Mononuclear cell (primary cell): ENCODE measurements at regions not wholly inside any gene's neighbourhood (a gene's known extent, or its start where the extent isn't known, plus 50 kb on each side); places are given as distances from the start of the nearest gene placed in this dataset.

Source experiments
- H3K27me3 ChIP-seq: 2 replicates; pipeline ENCODE4 v1.6.0; 2011; ENCODE audit warnings: low read length, control low read depth; ENCODE audit not compliant: insufficient read depth
- H3K4me1 ChIP-seq: 2 replicates; pipeline ENCODE4 v1.5.1; 2011; ENCODE audit warnings: mild to moderate bottlenecking, low read length, control low read depth; ENCODE audit not compliant: insufficient read depth
- H3K4me3 ChIP-seq: 2 replicates; pipeline ENCODE4 v1.5.1; 2011; ENCODE audit warnings: mild to moderate bottlenecking, low read length, moderate library complexity
- H3K9me3 ChIP-seq: 2 replicates; pipeline ENCODE4 v1.5.1; 2011; ENCODE audit warnings: low read depth, mild to moderate bottlenecking, control low read depth, low read length

GRCh38 chr22:25482091-25482760, 82.2 kb upstream of the GRK3 start:
- Histone ChIP-seq H3K27me3 (no peaks in the 10 kb centered on the region), H3K4me1 (no peaks in the 10 kb centered on the region), H3K9me3 (no peaks in the 10 kb centered on the region), H3K4me3 (no peak overlapping the region)

- no peaks in the 10 kb centered on the region for H3K27me3 ChIP-seq
- H3K4me3 ChIP-seq = no peak overlapping the region
- no peaks in the 10 kb centered on the region for H3K4me1 ChIP-seq
- H3K9me3 ChIP-seq = no peaks in the 10 kb centered on the region
Measured at GRCh38 chr22:25482868-25483639, 81.4 kb upstream of the GRK3 start.

- H3K4me3 ChIP-seq = no peak overlapping the region
- H3K9me3 ChIP-seq = no peaks in the 10 kb centered on the region
- H3K4me1 ChIP-seq = no peaks in the 10 kb centered on the region
- no peaks in the 10 kb centered on the region for H3K27me3 ChIP-seq
Measured at GRCh38 chr22:25483931-25484330, 80.5 kb upstream of the GRK3 start.

GRCh38 chr22:25484521-25485315, 79.8 kb upstream of the GRK3 start:
- Histone ChIP-seq H3K27me3 (no peaks in the 10 kb centered on the region), H3K4me3 (no peak overlapping the region), H3K9me3 (no peaks in the 10 kb centered on the region), H3K4me1 (no peaks in the 10 kb centered on the region)

GRCh38 chr22:25485626-25486545, 78.6 kb upstream of the GRK3 start:
- H3K9me3 ChIP-seq = no peaks in the 10 kb centered on the region
- no peaks in the 10 kb centered on the region for H3K4me1 ChIP-seq
- H3K27me3 ChIP-seq = no peaks in the 10 kb centered on the region
- no peak overlapping the region for H3K4me3 ChIP-seq

- H3K4me1 ChIP-seq = peaks cover 6% of the 10 kb centered on the region
- no peaks in the 10 kb centered on the region for H3K9me3 ChIP-seq
- H3K27me3 ChIP-seq = no peaks in the 10 kb centered on the region
- no peak overlapping the region for H3K4me3 ChIP-seq
Measured at GRCh38 chr22:25487508-25487907, 77.0 kb upstream of the GRK3 start.

GRCh38 chr22:25488244-25489020, 76.0 kb upstream of the GRK3 start:
- Histone ChIP-seq H3K27me3 (peaks cover 5% of the 10 kb centered on the region), H3K4me1 (peaks cover 11% of the 10 kb centered on the region), H3K9me3 (no peaks in the 10 kb centered on the region), H3K4me3 (no peak overlapping the region)

GRCh38 chr22:25489947-25490346, 74.5 kb upstream of the GRK3 start:
- H3K4me3 ChIP-seq = no peak overlapping the region
- H3K27me3 ChIP-seq = peaks cover 13% of the 10 kb centered on the region
- no peaks in the 10 kb centered on the region for H3K9me3 ChIP-seq
- H3K4me1 ChIP-seq = peaks cover 11% of the 10 kb centered on the region

- H3K4me1 ChIP-seq = peaks cover 11% of the 10 kb centered on the region
- no peak overlapping the region for H3K4me3 ChIP-seq
- H3K9me3 ChIP-seq = no peaks in the 10 kb centered on the region
- peaks cover 19% of the 10 kb centered on the region for H3K27me3 ChIP-seq
Measured at GRCh38 chr22:25490896-25491295, 73.6 kb upstream of the GRK3 start.

- peaks cover 19% of the 10 kb centered on the region for H3K27me3 ChIP-seq
- H3K4me1 ChIP-seq = peaks cover 11% of the 10 kb centered on the region
- no peaks in the 10 kb centered on the region for H3K9me3 ChIP-seq
- no peak overlapping the region for H3K4me3 ChIP-seq
Measured at GRCh38 chr22:25492162-25492561, 72.3 kb upstream of the GRK3 start.

- H3K9me3 ChIP-seq = no peaks in the 10 kb centered on the region
Measured at GRCh38 chr22:25492841-25493734, 71.4 kb upstream of the GRK3 start.

GRCh38 chr22:25493794-25494193, 70.7 kb upstream of the GRK3 start:
- H3K4me1 ChIP-seq = peaks cover 11% of the 10 kb centered on the region
- H3K4me3 ChIP-seq = no peak overlapping the region
- no peaks in the 10 kb centered on the region for H3K9me3 ChIP-seq
- peaks cover 19% of the 10 kb centered on the region for H3K27me3 ChIP-seq

More at GRCh38 chr22:25492841-25493734, 71.4 kb upstream of the GRK3 start:
- Histone ChIP-seq H3K4me1 (peaks cover 11% of the 10 kb centered on the region), H3K27me3 (peaks cover 19% of the 10 kb centered on the region), H3K4me3 (no peak overlapping the region)

GRCh38 chr22:25494774-25495173, 69.7 kb upstream of the GRK3 start:
- H3K4me1 ChIP-seq = peaks cover 11% of the 10 kb centered on the region
- H3K9me3 ChIP-seq = no peaks in the 10 kb centered on the region
- peaks cover 19% of the 10 kb centered on the region for H3K27me3 ChIP-seq
- H3K4me3 ChIP-seq = no peak overlapping the region
